Small intestine (tissue), 7 donors: ENCODE measurements at regions not wholly inside any gene's neighbourhood (a gene's known extent, or its start where the extent isn't known, plus 50 kb on each side); places are given as distances from the start of the nearest gene placed in this dataset.

ENCODE experiments used
- DNase-seq, 2 donors: peaks; one replicate each; pipeline versions ENCODE4 v3.0.0 to v3.0.0-alpha.2; 2013
- FAIRE-seq: peaks from 2 replicates; lab custom pipeline; 2012; peaks lifted over from hg19 to GRCh38; lab: Jason Lieb, UNC
- H3K27ac ChIP-seq, 3 donors: one replicate each; pipeline ENCODE4 v1.5.1; 2013; ENCODE audit warnings: low read length in 2 of 3, mild to moderate bottlenecking in 2 of 3, control low read depth in 1 of 3, inconsistent platforms in 1 of 3, low read depth in 1 of 3, moderate library complexity in 1 of 3
- H3K27me3 ChIP-seq, 3 donors: one replicate each; pipeline ENCODE4 v1.6.1; 2013; ENCODE audit warnings: low read length in 3 of 3, inconsistent platforms in 1 of 3; ENCODE audit not compliant: control insufficient read depth in 3 of 3, insufficient read depth in 3 of 3
- H3K36me3 ChIP-seq, 3 donors: one replicate each; pipeline ENCODE4 v1.6.1; 2013; ENCODE audit warnings: low read length in 3 of 3, inconsistent platforms in 1 of 3, low read depth in 1 of 3, mild to moderate bottlenecking in 1 of 3, moderate library complexity in 1 of 3; ENCODE audit not compliant: control insufficient read depth in 3 of 3, insufficient read depth in 2 of 3
- H3K4me1 ChIP-seq, 3 donors: one replicate each; pipeline ENCODE4 v1.6.1; 2013; ENCODE audit warnings: low read length in 2 of 3, inconsistent platforms in 1 of 3, low read depth in 1 of 3, mild to moderate bottlenecking in 1 of 3, moderate library complexity in 1 of 3; ENCODE audit not compliant: control insufficient read depth in 3 of 3, insufficient read depth in 2 of 3
- H3K4me3 ChIP-seq, 3 donors: one replicate each; pipeline ENCODE4 v1.5.1; 2013; ENCODE audit warnings: low read length in 3 of 3, control low read depth in 1 of 3, inconsistent platforms in 1 of 3, low read depth in 1 of 3, mild to moderate bottlenecking in 1 of 3, moderate library complexity in 1 of 3
- H3K9me3 ChIP-seq, 2 donors: one replicate each; pipeline ENCODE4 v1.6.1; 2013; ENCODE audit warnings: low read depth in 1 of 2, low read length in 1 of 2; ENCODE audit not compliant: control insufficient read depth in 2 of 2, insufficient read depth in 1 of 2
- WGBS, 3 donors: extraction: QIAGEN DNeasy Blood & Tissue Kit; methylation state at CpG; one replicate each; pipeline ENCODE4 v1.1.7; 2013; 5-methylcytosine and 5-hydroxymethylcytosine counted together
- donor health status: healthy with polysubstance abuse.
- donor health status: control.
- donor health status: control.
- donor health status: Bipolar disorder and iron deficiency.
- donor health status: healthy.

DNA sequence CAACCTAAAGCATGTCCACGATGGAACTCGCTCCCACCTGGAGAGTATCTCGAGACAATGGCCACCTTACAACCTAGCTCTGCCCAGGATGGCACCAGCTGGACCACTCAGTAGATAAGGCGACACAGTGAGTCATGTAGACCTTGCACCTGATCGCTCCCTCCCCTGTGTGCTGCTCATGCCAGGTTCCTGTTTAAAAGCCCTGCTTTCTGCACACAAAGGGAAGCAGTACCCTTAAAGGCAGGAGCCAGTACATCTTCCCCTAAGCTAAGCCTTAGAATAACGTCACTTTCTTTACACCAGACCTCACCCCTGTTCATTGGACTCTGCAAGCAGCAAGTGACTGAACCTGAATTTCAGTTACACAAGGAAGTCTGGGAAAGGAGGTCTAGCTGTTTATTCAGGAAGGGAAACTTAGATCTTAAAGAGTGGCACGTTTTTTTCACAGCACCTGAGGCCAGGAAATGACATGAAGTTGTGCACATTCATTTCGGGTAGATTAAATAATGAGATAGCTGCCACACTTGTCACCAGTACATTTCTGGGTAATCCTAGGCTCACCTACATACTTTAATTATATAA, 117.9 kb downstream of the MTPAP start:
- no peak overlapping the region for H3K4me3 ChIP-seq
- DNase-seq (peak; percentile 53 to 62), FAIRE-seq (no peak)
- H3K27ac ChIP-seq: no peak overlapping the region
- 4 to 43% (median 26%) methylated on average over 8 of the region's 8 CpGs for WGBS, 3 donors
- peaks cover 0 to 2% (median 0%) of the 10 kb centered on the region in 3 donors for H3K27me3 ChIP-seq
- H3K9me3 ChIP-seq: no peaks in the 10 kb centered on the region
- H3K4me1 ChIP-seq: no peaks in the 10 kb centered on the region
- H3K36me3 ChIP-seq: no peaks in the 10 kb centered on the region

DNA sequence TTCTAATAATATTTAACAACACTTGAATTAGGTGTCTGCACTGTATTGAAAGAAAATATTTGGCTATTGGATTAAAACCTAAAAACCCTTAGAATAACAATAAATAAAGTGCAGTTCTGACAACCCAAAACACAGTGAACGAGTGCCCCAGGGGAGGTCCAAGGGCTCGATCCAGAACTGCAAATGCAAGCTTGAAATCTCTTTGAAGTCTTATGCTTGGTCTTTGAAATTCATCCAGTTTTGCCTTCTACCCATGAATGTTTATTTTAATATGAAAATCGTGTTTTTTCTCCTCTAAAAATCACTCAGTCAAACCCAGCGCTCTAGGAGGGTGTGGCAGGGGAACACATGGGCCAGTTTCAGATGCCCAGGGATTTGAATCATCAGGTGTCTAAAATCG, 119.5 kb downstream of the MTPAP start:
- no peaks in the 10 kb centered on the region for H3K4me1 ChIP-seq
- FAIRE-seq (no peak), DNase-seq (no peak)
- H3K36me3 ChIP-seq: no peaks in the 10 kb centered on the region
- H3K27me3 ChIP-seq: peaks cover 0 to 2% (median 0%) of the 10 kb centered on the region in 3 donors
- WGBS, 3 donors: 78 to 80% (median 78%) methylated on average over 5 of the region's 5 CpGs
- H3K9me3 ChIP-seq: no peaks in the 10 kb centered on the region
- no peak overlapping the region for H3K4me3 ChIP-seq
- no peak overlapping the region for H3K27ac ChIP-seq

DNA sequence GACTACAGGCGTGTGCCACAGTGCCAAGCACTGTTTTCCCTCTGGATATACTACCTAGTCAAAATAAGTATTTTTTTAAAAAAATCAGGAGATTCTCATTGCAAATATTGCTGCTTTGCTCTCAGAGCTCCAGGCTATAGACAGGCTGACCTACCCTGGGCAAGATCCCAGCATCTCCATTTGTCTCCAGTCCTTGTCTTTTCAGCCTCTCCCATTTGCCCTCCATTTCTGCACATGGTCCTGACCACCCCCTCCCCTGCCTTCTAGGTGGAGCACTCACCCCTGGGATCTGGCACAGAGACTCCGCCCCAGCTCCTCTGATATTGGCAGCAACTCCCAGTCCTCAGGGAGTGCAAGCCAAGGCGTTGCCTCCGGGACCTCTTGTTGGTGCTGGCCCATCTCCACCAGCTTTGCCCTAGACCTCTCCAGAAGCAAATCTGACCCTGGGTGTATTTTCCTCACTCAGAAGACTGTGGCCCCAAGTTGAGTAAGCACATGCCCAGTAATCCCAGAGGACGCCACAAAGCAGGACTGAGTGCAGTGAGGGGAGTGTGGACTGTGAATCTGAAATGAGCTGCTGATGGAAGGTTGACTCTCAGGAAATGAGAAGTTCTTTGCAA, 120.6 kb downstream of the MTPAP start:
- Histone ChIP-seq H3K4me1 (no peaks in the 10 kb centered on the region), H3K27ac (no peak overlapping the region), H3K27me3 (peaks cover 0 to 2% (median 0%) of the 10 kb centered on the region in 3 donors), H3K36me3 (no peaks in the 10 kb centered on the region), H3K9me3 (no peaks in the 10 kb centered on the region), H3K4me3 (no peak overlapping the region)
- FAIRE-seq: no peak
- DNase-seq: no peak
- 80 to 93% (median 83%) methylated on average over 5 of the region's 5 CpGs for WGBS, 3 donors

DNA sequence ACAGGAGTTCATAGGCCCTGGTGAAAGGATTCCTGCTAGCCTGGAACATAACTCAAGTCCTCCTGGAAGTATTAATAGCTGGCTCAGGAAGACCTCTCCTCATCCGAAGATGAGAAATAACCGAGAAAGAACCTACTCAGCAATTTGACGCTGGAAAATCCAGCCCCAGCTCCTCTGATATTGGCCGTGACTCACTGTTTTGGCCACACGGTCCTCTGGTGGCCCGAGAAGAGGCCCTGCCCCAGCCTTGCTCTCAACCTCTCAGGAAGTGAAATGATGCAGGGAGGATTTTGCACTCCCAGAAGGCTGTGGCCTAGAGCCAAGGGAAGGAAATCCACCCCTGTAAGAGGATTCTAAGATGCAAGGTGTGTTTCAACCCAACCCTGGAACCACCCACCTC, 121.6 kb downstream of the MTPAP start:
- Histone ChIP-seq H3K9me3 (no peaks in the 10 kb centered on the region), H3K27ac (no peak overlapping the region), H3K4me3 (no peak overlapping the region), H3K36me3 (no peaks in the 10 kb centered on the region), H3K4me1 (no peaks in the 10 kb centered on the region), H3K27me3 (no peaks in the 10 kb centered on the region)
- no peak for DNase-seq
- WGBS, 3 donors: 82 to 92% (median 88%) methylated on average over 6 of the region's 6 CpGs
- no peak for FAIRE-seq

DNA sequence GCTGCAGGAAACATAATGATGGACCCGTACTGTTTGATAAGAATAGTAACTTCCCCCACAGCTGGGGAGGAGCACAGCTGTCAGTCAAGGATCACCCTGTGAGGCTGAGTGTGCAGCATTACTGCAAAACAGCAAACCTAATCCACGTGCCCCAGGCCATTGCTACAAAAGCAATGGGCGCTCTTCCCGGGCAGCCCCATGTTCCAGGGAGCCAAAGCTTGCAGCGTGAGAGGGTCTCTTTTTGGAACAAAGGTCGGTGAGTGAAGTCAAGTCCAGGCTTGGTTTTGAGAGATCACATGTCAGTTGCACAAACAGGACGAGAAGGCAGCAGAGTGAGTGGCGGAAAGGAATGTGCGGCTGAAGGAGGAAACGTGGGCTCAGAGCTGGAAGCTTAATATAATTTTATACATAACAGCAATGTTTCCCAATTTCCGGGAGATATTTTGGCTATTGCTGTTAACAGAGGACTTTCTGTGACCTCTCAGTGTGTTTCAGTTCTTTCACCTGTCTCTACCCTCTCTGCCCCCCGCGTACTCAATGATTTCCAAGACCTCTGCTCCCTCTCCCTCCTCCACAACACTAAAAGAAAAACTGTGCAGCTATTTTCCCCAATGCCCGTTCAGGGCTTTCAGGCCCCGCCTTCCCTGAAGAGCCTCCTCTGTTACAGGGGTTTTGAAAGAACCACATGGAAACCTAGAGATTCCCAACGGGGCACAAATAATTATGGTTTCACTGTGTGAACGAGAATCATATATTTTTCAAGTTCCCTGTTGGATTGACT, 128.9 kb downstream of the MTPAP start:
- no peaks in the 10 kb centered on the region for H3K4me1 ChIP-seq

DNA sequence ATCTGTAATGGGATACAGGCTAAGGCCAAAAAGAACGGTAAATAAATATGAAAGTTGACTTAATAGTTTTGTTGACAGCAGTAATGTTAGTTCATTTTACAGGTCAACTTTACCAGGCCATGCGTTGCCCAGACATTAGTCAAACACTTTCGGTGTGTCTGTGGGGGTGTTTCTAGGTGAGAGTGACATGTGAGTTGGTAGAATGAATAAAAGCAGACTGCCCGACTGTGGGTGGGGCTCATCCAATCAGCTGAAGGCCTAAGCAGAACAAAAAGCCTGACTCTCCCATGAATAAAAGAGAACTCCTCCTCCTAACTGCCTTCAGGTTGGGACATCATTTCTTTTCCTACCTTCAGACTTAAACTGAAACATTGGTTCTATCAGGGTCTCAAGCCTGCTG, 132.3 kb downstream of the MTPAP start:
- no peak overlapping the region for H3K27ac ChIP-seq
- H3K27me3 ChIP-seq: no peaks in the 10 kb centered on the region
- H3K9me3 ChIP-seq: no peaks in the 10 kb centered on the region
- no peak for DNase-seq
- no peaks in the 10 kb centered on the region for H3K36me3 ChIP-seq
- no peak for FAIRE-seq
- no peak overlapping the region for H3K4me3 ChIP-seq
- no peaks in the 10 kb centered on the region for H3K4me1 ChIP-seq
- 79 to 88% (median 81%) methylated on average over 4 of the region's 4 CpGs for WGBS, 3 donors

More for the DNA sequence above, 128.9 kb downstream of the MTPAP start:
- DNase-seq (no peak), FAIRE-seq (no peak)
- 32 to 38% (median 34%) methylated on average over 17 of the region's 17 CpGs for WGBS, 3 donors
- Histone ChIP-seq H3K27ac (no peak overlapping the region), H3K36me3 (no peaks in the 10 kb centered on the region), H3K4me3 (no peak overlapping the region), H3K27me3 (no peaks in the 10 kb centered on the region), H3K9me3 (no peaks in the 10 kb centered on the region)

DNA sequence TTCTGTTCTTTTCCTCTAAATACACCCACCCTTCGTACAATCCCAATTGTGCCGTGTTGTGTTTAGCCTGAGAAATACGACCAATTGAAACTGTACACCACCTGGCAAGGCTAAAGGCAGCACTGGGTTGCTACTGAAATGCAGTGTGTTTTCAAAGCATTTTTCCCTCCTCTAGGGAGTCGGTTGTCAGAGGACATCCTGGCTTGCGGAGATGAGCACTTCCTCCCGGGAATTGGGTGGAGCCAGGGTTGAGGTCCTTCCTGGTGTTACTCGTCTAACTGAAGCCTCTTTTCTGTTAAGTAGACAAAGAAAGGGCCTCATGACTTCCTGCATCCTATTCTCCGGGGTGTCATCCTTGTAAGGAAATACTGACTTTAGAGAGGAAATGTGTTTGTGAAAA, 133.5 kb downstream of the MTPAP start:
- H3K27me3 ChIP-seq: no peaks in the 10 kb centered on the region
- no peaks in the 10 kb centered on the region for H3K4me1 ChIP-seq
- no peaks in the 10 kb centered on the region for H3K36me3 ChIP-seq
- FAIRE-seq: no peak
- H3K4me3 ChIP-seq: no peak overlapping the region
- whole genome bisulfite sequencing, 3 donors: 45 to 75% (median 74%) methylated on average over 8 of the region's 8 CpGs
- no peak overlapping the region for H3K27ac ChIP-seq
- DNase-seq: no peak
- no peaks in the 10 kb centered on the region for H3K9me3 ChIP-seq

DNA sequence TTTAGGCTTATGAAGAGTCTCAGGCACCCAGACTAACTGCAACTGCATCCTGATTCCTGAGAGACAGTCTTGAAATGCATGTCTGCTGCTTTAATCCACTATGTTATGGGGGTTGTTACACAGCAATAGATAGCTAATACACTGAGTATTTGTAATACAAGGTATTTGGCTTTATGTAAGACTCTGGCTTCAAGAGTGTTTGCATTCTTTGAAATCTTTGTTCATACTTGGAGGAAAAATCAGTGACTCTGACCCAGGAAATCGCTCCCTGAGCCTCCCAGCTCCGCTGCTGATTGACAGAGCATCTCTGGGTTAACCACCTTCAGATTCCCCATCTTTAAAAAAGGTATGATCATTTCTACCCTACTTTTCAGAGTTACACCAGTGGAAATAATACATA, 133.9 kb downstream of the MTPAP start:
- no peak overlapping the region for H3K27ac ChIP-seq
- DNase-seq: no peak
- no peaks in the 10 kb centered on the region for H3K4me1 ChIP-seq
- no peaks in the 10 kb centered on the region for H3K36me3 ChIP-seq
- no peak overlapping the region for H3K4me3 ChIP-seq
- no peaks in the 10 kb centered on the region for H3K27me3 ChIP-seq
- WGBS, 3 donors: 88 to 90% (median 89%) methylated on average over 2 of the region's 2 CpGs
- H3K9me3 ChIP-seq: no peaks in the 10 kb centered on the region
- no peak for FAIRE-seq
